Caco-2 (cell line): ENCODE measurements at regions not wholly inside any gene's neighbourhood (a gene's known extent, or its start where the extent isn't known, plus 50 kb on each side); places are given as distances from the start of the nearest gene placed in this dataset.

Source experiments
- BruUV-seq: library from RNA; stranded (reverse); fragments of 400-500 nt; replicated peaks from 2 replicates; lab custom pipeline; 2021; lab: Mats Ljungman, UMichigan
- CTCF ChIA-PET: fragments of 300-600 bp; sonication (Branson Sonifier 250); formaldehyde crosslinking; loops from one replicate; lab custom pipeline; 2022; ENCODE audit warnings: antibody characterized with exemption; lab: Charles Lee
- POLR2A ChIA-PET: fragments of 300-600 bp; sonication (Branson Sonifier 250); formaldehyde crosslinking; loops from one replicate; lab custom pipeline; 2022; ENCODE audit warnings: antibody characterized with exemption; lab: Charles Lee
- DNase-seq, 2 experiments: peaks; one replicate each; pipeline versions ENCODE4 v3.0.0 to v3.0.0-alpha.2; 2020 to 2022
- H3K27me3 ChIP-seq: replicated peaks from 2 replicates; pipeline ENCODE4 v1.6.0; 2011; ENCODE audit warnings: low read length; ENCODE audit not compliant: control insufficient read depth, insufficient read depth
- H3K36me3 ChIP-seq: 2 replicates; pipeline ENCODE4 v1.5.1; 2011; ENCODE audit warnings: low read length; ENCODE audit not compliant: control insufficient read depth, insufficient read depth
- H3K4me1 ChIP-seq: fragments of 250-450 bp; sonication (Bioruptor Pico); 2 replicates; pipeline ENCODE4 v1.5.1; 2020; ENCODE audit warnings: mild to moderate bottlenecking
- H3K4me3 ChIP-seq: 2 replicates; pipeline ENCODE4 v1.5.1; 2011; ENCODE audit warnings: low read depth, mild to moderate bottlenecking, control low read depth, low read length
- H3K9me3 ChIP-seq: fragments of 250-450 bp; sonication (Bioruptor Pico); 2 replicates; pipeline ENCODE4 v1.5.1; 2020; ENCODE audit warnings: mild to moderate bottlenecking, moderate library complexity
- H3K27ac Mint-ChIP-seq: one replicate; pipeline ENCODE4 v1.8.0; 2022; ENCODE audit warnings: mixed read lengths; ENCODE audit not compliant: unreplicated experiment
- H3K27me3 Mint-ChIP-seq: one replicate; pipeline ENCODE4 v1.8.0; 2022; ENCODE audit warnings: mixed read lengths; ENCODE audit not compliant: insufficient read depth, unreplicated experiment
- H3K36me3 Mint-ChIP-seq: one replicate; pipeline ENCODE4 v1.8.0; 2022; ENCODE audit warnings: mild to moderate bottlenecking, mixed read lengths; ENCODE audit not compliant: insufficient read depth, unreplicated experiment
- H3K4me1 Mint-ChIP-seq: one replicate; pipeline ENCODE4 v1.8.0; 2022; ENCODE audit warnings: low read depth, mixed read lengths; ENCODE audit not compliant: unreplicated experiment
- H3K4me3 Mint-ChIP-seq: one replicate; pipeline ENCODE4 v1.8.0; 2022; ENCODE audit warnings: mild to moderate bottlenecking, moderate library complexity, mixed read lengths; ENCODE audit not compliant: unreplicated experiment
- H3K9me3 Mint-ChIP-seq: one replicate; pipeline ENCODE4 v1.8.0; 2022; ENCODE audit warnings: mixed read lengths; ENCODE audit not compliant: unreplicated experiment
- intact Hi-C: fragments of 100-400 bp; cut with micrococcal nuclease; formaldehyde crosslinking; loops from one replicate; pipeline ENCODE4 v1.10.0; 2022; ENCODE audit not compliant: unreplicated experiment
- TF ChIP-seq, protein P1 (sequence below), 2 experiments: fragments of 200-600 bp in 1 of 2; IDR thresholded peaks; 1 replicate in 1 of 2; 2 replicates in 1 of 2; pipeline versions ENCODE4 v1.5.1 to v1.8.0; 2011 to 2022; ENCODE audit warnings: antibody characterized with exemption in 1 of 2, control low read depth in 1 of 2, inconsistent platforms in 1 of 2, low read depth in 1 of 2, low read length in 1 of 2, mild to moderate bottlenecking in 1 of 2, moderate library complexity in 1 of 2; ENCODE audit not compliant: insufficient read depth in 1 of 2, severe bottlenecking in 1 of 2, unreplicated experiment in 1 of 2

DNA sequence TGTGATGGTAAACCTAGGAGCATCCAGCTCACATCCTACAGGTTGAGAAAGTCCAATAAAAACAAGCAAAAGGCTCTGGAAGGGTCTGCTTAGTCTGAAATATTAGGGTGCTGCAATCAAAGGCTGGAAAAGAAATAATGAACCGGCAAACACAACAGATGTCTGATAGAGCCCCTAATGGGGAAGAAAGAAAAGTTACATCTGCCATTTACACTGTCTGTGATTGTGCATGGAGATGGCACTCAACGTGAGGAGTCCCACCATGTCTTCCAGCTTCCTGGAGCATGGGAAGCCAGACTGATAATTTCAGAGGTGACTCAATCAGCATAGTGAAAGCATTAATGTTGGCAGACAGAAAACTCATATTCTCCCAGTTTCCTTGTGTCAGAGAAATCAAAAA lies 307.8 kb downstream of the EPHA4 start:
- POLR2A ChIA-PET: no interaction called here
- no peaks in the 10 kb centered on the region for H3K4me1 ChIP-seq
- H3K4me3 ChIP-seq: no peak overlapping the region
- Mint-ChIP-seq H3K4me3 (no peak overlapping the region), H3K9me3 (peaks cover under 1% of the 10 kb centered on the region), H3K27ac (no peak overlapping the region), H3K27me3 (no peaks in the 10 kb centered on the region), H3K36me3 (no peaks in the 10 kb centered on the region), H3K4me1 (peaks cover 7% of the 10 kb centered on the region)
- intact Hi-C loops: no loop called here
- CTCF ChIA-PET: no interaction called here
- TF ChIP-seq, protein P1, sequence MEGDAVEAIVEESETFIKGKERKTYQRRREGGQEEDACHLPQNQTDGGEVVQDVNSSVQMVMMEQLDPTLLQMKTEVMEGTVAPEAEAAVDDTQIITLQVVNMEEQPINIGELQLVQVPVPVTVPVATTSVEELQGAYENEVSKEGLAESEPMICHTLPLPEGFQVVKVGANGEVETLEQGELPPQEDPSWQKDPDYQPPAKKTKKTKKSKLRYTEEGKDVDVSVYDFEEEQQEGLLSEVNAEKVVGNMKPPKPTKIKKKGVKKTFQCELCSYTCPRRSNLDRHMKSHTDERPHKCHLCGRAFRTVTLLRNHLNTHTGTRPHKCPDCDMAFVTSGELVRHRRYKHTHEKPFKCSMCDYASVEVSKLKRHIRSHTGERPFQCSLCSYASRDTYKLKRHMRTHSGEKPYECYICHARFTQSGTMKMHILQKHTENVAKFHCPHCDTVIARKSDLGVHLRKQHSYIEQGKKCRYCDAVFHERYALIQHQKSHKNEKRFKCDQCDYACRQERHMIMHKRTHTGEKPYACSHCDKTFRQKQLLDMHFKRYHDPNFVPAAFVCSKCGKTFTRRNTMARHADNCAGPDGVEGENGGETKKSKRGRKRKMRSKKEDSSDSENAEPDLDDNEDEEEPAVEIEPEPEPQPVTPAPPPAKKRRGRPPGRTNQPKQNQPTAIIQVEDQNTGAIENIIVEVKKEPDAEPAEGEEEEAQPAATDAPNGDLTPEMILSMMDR (IDR thresholded peaks at IDR 0.05; ENCODE audit: insufficient read depth in 1 of 2, low read depth in 1 of 2, low read length in 1 of 2, severe bottlenecking in 1 of 2, unreplicated experiment in 1 of 2): no peak
- DNase-seq: no peak
- no TSS peak for BruUV-seq
- H3K27me3 ChIP-seq: no peaks in the 10 kb centered on the region
- no peaks in the 10 kb centered on the region for H3K36me3 ChIP-seq
- H3K9me3 ChIP-seq: no peaks in the 10 kb centered on the region

DNA sequence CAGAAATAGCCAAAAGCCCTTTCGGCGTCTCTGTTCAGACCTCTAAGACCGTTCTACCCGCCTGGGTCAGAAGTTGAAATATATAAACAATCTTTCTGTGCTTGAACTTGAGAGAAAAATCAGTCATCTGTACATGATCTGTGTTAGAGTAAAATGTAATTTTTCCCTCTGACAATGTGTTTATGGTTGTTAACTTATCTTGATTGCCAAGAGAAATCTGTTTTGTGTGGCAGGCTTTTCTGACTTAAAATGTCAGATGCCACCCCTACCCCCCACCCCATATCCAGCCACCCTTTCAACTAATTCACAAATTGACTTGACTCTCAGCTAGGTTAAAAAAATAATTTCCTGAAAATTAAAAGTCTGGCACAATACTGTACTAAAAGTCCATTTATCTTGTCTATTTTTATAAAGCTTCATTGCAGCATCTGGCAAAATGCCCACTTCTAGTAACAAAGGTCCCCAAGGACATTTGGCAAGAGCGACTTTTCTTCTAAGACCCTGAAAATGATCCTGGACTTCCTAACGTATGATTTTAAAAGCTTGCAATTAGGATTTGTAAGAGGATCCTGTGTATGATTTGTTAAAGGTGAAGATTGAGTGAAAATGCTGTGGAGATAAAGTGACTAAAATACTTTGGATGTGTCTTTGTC lies 304.2 kb downstream of the EPHA4 start:
- POLR2A ChIA-PET: no interaction called here
- H3K4me1 Mint-ChIP-seq: no peaks in the 10 kb centered on the region
- CTCF ChIA-PET: no interaction called here

DNA sequence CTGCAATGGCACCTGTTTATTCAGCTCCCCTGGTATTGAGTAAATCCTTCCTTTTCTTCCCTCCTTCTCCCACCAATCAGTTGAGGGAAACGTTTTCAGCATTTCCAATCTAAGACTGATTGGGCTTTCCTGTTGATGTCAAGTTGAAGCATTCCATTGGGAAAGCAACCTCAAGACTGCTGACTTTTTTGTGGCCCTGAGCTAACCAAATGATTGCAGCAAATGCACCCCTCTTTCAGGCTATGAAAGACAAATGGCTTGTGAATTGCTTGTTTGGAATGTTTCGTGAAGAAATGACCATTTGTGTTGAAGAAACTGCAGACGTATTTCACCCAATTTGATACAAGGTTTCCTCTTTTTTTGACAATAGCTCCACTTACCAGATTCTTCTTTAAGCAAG lies 303.5 kb downstream of the EPHA4 start:
- H3K4me3 ChIP-seq: no peak overlapping the region
- Mint-ChIP-seq H3K27me3 (no peaks in the 10 kb centered on the region), H3K9me3 (no peaks in the 10 kb centered on the region), H3K27ac (no peak overlapping the region), H3K36me3 (no peaks in the 10 kb centered on the region), H3K4me1 (no peaks in the 10 kb centered on the region), H3K4me3 (no peak overlapping the region)
- TF ChIP-seq, protein P1 (IDR thresholded peaks at IDR 0.05; ENCODE audit: insufficient read depth in 1 of 2, low read depth in 1 of 2, low read length in 1 of 2, severe bottlenecking in 1 of 2, unreplicated experiment in 1 of 2): no peak
- no TSS peak for BruUV-seq
- no peak for DNase-seq
- no peaks in the 10 kb centered on the region for H3K27me3 ChIP-seq
- no peaks in the 10 kb centered on the region for H3K9me3 ChIP-seq
- no peaks in the 10 kb centered on the region for H3K4me1 ChIP-seq
- CTCF ChIA-PET: no interaction called here
- H3K36me3 ChIP-seq: no peaks in the 10 kb centered on the region
- intact Hi-C loops: no loop called here
- POLR2A ChIA-PET: no interaction called here

More for the DNA sequence above, 304.2 kb downstream of the EPHA4 start:
- no TSS peak for BruUV-seq
- Histone ChIP-seq H3K4me3 (no peak overlapping the region), H3K4me1 (no peaks in the 10 kb centered on the region), H3K27me3 (no peaks in the 10 kb centered on the region), H3K9me3 (no peaks in the 10 kb centered on the region), H3K36me3 (no peaks in the 10 kb centered on the region)
- no peaks in the 10 kb centered on the region for H3K36me3 Mint-ChIP-seq
- H3K27me3 Mint-ChIP-seq: no peaks in the 10 kb centered on the region
- TF ChIP-seq, protein P1 (IDR thresholded peaks at IDR 0.05; ENCODE audit: insufficient read depth in 1 of 2, low read depth in 1 of 2, low read length in 1 of 2, severe bottlenecking in 1 of 2, unreplicated experiment in 1 of 2): no peak
- no peak overlapping the region for H3K27ac Mint-ChIP-seq
- DNase-seq: no peak
- no peak overlapping the region for H3K4me3 Mint-ChIP-seq
- intact Hi-C loops: no loop called here
- H3K9me3 Mint-ChIP-seq: no peaks in the 10 kb centered on the region
